ENCODE measurements at regions not wholly inside any gene's neighbourhood (a gene's known extent, or its start where the extent isn't known, plus 50 kb on each side); places are given as distances from the start of the nearest gene placed in this dataset.
A peak's percentile ranks its signal among the peaks of the same experiment; 100 is the strongest.
"Not testable (repeated sequence)": the region's sequence is repeated elsewhere in the genome, so short reads cannot be mapped to it uniquely, and the experiment has no call there.

DNA sequence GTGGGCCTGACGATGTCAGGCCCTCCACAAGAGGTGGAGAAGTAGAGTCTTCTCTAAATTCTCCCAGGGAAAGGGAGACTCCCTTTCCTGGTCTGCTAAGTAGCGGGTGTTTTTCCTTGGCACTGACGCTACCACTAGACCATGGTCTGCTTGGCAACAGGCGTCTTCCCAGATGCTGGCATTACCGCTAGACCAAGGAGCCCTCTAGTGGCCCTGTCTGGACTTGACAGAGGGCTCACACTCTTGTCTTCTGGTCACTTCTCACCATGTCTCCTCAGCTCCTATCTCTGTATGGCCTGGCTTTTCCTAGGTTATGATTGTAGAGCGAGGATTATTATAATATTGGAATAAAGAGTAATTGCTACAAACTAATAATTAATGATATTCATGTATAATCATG is 51.1 kb upstream of the RASSF6 start:
- DNase-seq (ENCODE audit: low spot score) = not testable (repeated sequence)

DNA sequence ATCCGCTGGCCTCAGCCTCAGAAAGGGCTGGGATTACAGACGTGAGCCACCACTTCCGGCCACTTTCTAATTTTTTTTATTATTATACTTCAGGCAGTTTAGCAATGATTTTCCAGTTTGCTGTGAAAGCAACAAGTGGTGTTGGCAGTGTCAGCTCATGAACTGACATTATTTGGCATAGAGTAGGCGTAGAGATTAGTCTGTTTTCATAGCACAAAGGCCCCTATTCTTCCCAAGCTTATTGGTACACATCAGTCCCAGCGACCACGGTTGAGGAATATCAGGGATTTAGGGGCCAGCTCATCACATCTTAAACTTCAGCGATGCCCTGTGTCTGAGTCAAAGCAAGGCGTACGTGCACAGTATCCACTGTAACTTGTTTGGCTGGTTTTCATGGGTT is 53.0 kb upstream of the RASSF6 start:
- no peak for DNase-seq (ENCODE audit: low spot score)

DNA sequence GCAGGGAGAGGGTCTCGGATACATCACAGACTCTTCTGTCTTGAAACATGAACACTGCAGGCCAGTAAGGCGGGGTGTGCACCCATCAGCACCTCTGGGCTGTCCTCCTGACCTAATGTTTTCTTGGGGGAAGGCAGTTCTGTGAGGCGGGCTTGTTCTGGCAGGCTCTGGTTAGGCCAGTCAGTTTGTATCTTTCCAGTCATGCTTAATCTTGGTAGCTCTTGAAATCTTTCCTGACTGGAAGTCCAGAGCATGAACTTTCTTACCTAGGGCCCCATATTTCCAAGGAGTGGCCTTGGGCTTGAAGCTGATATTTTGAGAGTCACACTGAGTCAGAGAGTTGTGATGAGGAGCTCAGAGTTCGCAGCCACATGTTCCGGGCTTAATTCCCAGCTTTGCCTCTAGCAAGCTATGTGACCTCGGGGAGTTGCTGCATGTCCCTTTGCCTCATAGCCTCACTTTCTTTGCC is 54.2 kb upstream of the RASSF6 start:
- DNase-seq (ENCODE audit: low spot score) = no peak

DNA sequence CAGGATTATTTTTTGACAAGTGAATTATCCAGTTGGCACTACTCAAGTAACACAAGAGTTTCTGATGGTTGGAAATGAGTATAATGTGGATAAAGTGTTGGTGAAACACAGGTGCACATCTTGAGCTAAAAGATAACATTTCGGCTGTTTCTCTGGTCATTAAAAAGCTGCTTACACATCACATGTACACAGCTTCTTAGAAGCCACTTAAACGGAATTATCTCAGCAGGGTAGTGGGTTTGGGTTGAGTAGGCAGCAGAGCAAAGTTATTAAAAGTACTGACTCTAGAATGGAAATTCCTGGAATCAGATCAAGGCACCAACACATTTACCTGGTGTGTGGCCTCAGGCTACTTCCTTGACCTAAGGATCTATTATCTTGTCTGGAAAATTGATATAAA is 55.4 kb upstream of the RASSF6 start:
- DNase-seq (ENCODE audit: low spot score) = no peak

DNA sequence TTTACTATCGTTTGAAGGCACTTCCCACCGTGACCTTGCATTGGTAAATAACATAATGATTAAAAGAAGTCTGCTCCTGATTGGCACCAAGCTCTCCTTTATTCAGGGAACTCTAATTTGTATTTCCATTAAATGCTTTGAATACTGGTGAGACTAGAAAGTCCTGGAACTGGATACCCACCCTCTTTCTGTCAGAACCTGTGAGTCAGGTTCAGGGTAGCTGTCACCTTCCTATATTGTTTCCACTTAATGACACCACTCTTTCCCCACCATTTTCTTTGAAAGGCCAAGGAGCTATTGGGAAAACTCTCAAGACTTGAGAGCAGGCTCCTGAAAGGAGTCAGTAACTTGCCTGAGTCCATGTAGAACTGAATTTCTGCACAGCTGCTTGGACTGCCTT is 55.9 kb upstream of the RASSF6 start:
- no peak for DNase-seq (ENCODE audit: low spot score)

DNA sequence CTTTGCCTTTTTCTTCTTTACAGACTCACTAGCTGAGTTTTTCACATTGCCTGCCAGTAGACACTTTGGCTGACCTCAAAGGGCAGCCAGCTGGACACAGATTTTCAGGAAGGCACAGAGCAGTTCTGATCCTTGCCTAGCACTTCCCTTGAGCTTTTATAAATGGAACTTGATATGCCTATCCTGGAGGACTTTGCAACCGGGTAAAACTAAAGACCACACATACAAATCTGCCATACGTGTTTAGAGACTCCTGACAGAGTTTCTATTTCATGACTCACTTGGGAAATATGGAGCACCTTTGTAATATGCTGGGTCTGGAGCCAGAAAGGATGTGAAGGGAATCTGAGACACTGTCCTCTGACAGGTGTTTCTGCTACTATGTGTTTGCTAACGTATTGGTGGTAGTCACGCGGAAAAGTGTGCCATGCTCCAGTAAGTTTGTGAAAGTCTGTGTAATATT is 56.7 kb upstream of the RASSF6 start:
- DNase-seq (ENCODE audit: low spot score) = peak; percentile 36

DNA sequence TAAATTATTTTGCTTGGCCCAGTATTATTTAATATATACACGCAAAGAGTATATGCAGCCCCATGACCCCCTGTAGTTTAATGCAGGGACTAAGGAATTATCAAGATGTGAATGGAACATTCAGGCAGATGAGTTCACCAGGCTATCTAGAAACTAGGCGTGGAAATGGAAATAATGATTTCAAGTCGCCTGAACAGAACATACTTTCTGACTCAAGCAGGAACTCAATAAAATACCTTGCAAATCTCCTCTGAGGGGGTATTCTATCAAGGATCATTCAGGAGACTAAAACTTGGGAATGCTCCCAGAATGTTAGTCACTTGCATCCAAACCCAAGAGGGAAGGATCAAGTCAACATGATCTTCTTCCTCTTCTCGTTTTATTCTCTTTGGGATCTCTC is 59.6 kb upstream of the RASSF6 start:
- no peak for DNase-seq (ENCODE audit: low spot score)

DNA sequence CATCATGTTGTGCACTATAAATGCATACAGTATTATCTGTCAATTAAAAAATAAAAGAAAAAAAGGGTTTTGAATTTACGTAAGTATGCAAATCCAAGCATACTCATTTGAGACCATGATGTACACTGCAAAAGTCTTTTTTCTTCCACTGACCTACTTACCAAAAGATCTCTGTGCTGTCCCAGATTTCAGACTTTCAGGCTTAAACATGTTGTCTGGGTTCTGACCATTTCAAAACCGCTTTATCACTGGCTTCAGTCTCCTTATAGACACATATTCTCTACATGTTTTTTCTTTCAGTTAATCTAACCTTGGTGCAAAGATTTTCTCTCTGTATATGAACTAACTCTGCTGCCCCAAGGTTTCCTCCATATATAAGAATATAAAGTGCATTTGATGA is 58.6 kb upstream of the CXCL8 start:
- DNase-seq (ENCODE audit: low spot score) = no peak

DNA sequence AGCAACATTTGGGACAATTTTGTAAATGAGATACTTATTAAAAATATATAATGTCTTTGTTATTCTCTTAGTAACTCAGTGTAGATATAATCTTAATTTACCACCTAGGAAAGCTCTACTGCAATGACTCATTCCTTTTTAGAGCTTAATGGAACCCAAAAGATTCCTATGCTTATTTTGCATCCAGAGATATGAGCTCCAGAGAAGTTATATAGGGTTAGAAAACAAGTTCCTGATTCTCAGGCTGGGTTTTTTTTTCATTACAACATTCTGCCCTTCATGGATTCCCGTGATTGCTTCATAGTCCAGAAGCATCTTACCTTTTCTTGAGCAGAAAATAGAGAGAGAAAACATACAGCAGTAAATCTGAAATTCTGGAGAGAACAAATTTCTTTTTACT is 57.9 kb upstream of the CXCL8 start:
- DNase-seq (ENCODE audit: low spot score) = no peak

DNA sequence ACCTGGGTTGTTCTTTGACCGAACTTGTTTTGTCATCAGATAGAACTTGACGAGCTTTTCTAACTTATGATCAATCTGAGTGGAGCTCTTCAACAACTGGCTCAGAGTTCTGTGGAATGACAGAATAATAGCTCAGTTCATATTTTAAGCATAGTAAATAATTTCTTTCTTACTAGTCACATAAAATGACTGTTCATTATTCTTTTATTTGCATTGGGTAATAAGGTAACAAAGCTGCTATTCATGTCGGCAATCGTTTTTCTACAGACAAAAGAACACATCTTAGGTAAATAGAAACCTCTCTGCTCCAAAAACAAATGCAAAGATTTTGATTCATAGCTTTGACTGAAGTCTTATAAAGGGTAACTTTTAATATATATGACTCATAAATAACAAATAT is 57.3 kb upstream of the CXCL8 start:
- no peak for DNase-seq (ENCODE audit: low spot score)

DNA sequence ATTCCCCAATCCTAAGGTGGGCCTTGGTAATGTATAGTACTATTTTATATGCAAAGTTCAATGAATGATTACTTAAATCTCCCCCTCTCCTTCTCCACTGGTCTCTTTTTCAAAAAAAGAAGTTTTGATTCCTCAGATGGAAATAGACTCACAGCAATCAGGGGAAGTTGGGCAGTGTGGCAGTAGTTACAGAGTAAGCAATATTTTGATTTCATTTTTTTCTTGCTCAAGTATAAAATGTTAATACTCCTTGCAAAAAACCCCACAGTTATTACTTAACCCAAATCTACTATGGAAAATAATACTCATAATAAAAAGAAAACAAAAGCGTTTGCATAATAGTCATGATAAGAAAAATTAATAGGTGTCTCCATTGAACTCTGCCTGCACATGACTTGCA is 56.9 kb upstream of the CXCL8 start:
- no peak for DNase-seq (ENCODE audit: low spot score)

DNA sequence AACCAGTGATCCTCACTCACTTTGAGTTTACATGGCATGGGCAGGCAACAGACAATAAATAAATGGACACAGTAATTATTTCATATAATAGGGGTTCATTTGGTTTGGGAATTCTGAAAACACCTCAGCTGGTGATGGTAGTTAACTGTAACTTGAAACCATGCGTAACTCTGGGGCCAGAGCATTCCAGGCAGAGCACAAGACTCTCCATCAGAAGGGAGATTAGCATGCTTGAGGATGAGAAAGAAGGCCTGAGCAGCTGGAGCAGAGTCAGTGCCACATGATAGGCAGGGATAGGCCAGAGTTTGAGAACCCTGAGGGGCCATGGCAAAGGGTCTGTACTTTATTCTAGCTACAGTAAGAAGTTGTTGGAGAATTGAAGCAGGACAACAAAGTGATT is 56.3 kb upstream of the CXCL8 start:
- DNase-seq (ENCODE audit: low spot score) = no peak

DNA sequence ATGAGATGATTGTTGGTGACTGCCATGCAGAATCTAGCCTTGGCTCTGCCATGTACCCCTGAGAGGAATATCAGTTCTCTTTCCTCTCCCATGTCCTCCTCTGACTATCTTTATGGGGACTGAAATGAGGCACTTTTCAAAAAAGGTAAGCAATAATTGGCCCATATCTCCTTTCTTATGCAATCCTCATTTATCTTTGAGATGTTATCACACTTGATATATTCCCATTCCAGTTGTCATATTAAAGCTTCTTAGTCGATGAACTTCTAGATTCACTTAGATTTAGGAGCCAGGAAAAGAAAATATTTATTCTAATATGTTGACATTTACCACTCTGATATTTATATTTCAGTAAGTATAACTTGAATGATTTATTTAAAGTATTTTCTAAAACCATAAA is 55.3 kb upstream of the CXCL8 start:
- no peak for DNase-seq (ENCODE audit: low spot score)

DNA sequence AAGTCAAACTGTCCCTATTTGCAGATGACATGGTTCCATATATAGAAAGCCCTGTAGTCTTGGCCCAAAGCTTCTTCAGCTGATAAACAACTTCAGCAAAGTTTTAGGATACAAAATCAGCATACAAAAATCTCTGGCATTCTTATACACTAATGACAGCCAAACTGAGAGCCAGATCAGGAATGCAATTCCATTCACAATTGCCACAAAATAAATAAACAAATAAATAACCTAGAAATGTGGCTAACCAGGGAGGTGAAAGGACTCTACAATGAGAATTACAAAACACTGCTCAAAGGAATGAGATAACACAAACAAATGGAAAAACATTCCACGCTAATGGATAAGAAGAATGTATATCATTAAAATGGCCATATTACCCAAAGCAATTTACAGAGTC is 52.9 kb upstream of the CXCL8 start:
- DNase-seq (ENCODE audit: low spot score) = no peak

DNA sequence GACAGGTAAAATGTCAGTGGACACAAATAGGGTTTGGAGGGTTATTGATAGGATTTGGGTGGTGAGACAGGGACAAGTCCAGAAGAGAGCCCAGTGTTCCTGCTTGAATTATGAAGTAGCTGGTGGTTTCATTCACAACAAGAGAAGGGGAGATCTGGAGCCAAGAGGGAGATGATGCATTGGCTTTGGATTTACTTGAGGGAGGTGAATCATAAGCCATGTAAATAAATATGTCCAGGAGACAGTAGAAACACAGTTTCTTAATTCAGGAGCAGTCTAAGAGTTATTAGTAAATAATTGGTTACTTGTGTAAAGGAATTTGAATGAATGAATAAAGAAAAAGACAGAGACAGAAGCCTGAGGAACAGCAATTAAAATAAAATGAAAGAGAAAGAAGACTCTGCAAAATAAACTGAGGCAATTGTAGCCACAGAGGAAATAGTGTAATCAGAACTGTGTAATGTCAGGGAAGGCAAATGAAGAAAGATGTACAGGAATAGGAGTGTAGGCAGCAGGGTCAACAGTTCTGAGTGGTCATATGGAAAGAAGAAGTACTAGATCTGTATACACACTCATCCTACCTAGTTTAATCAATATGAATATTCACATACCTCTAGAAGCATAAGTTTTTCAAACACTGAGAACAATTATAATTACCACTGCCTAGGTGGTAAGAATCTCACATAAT is 50.2 kb upstream of the CXCL8 start:
- DNase-seq (ENCODE audit: low spot score) = peak; percentile 18

Data from AG08396 (cell line).